PC-3 (cell line): ENCODE measurements at regions not wholly inside any gene's neighbourhood (a gene's known extent, or its start where the extent isn't known, plus 50 kb on each side); places are given as distances from the start of the nearest gene placed in this dataset.

ENCODE experiments used
- ATAC-seq: fragments of 200-7000 bp; cut with Tn5 transposase; 2 replicates; pipeline ENCODE4 v1.9.1; 2020; ENCODE audit warnings: mild to moderate bottlenecking, moderate library complexity
- BruUV-seq: library from RNA; stranded (reverse); fragments of 400-500 nt; replicated peaks from 2 replicates; lab custom pipeline; 2021; lab: Mats Ljungman, UMichigan
- CTCF ChIA-PET: fragments of 300-600 bp; sonication (Branson Sonifier 250); formaldehyde crosslinking; loops from one replicate; lab custom pipeline; 2022; ENCODE audit warnings: antibody characterized with exemption; lab: Charles Lee
- POLR2A ChIA-PET: fragments of 300-600 bp; sonication (Branson Sonifier 250); formaldehyde crosslinking; loops from one replicate; lab custom pipeline; 2022; ENCODE audit warnings: antibody characterized with exemption; ENCODE audit not compliant: unreplicated experiment; lab: Charles Lee
- DNase-seq: peaks from one replicate; pipeline ENCODE4 v3.0.0-alpha.2; 2015
- H2AFZ ChIP-seq: fragments of 300-600 bp; sonication (generic); 2 replicates; pipeline ENCODE4 v1.6.0; 2016; ENCODE audit warnings: antibody characterized with exemption, low read length
- H3F3A ChIP-seq: fragments of 300-600 bp; sonication (generic); one replicate; pipeline ENCODE4 v1.6.0; 2017; ENCODE audit warnings: antibody characterized with exemption, low read length, control low read depth, mild to moderate bottlenecking; ENCODE audit not compliant: unreplicated experiment
- H3K27ac ChIP-seq: fragments of 300-600 bp; sonication (generic); 2 replicates; pipeline ENCODE4 v1.5.1; 2016; ENCODE audit warnings: mild to moderate bottlenecking, low read length
- H3K27me3 ChIP-seq: fragments of 300-600 bp; sonication (generic); 2 replicates; pipeline ENCODE4 v1.6.1; 2016; ENCODE audit warnings: low read length, mixed read lengths
- H3K36me3 ChIP-seq: fragments of 300-600 bp; sonication (generic); 2 replicates; pipeline ENCODE4 v1.6.1; 2016; ENCODE audit warnings: low read depth, mixed run types, low read length, mixed read lengths
- H3K4me1 ChIP-seq: fragments of 300-600 bp; sonication (generic); 2 replicates; pipeline ENCODE4 v1.5.1; 2016; ENCODE audit warnings: low read length; ENCODE audit not compliant: insufficient read depth
- H3K4me2 ChIP-seq: fragments of 300-600 bp; sonication (generic); 2 replicates; pipeline ENCODE4 v1.6.0; 2016; ENCODE audit warnings: low read length
- H3K4me3 ChIP-seq: fragments of 300-600 bp; sonication (generic); 2 replicates; pipeline ENCODE4 v1.5.1; 2016; ENCODE audit warnings: mild to moderate bottlenecking, low read length, mixed read lengths
- H3K79me2 ChIP-seq: fragments of 300-600 bp; sonication (generic); 2 replicates; pipeline ENCODE4 v1.6.1; 2017; ENCODE audit warnings: low read length, mixed read lengths
- H3K9ac ChIP-seq: fragments of 300-600 bp; sonication (generic); 2 replicates; pipeline ENCODE4 v1.6.0; 2016; ENCODE audit warnings: mild to moderate bottlenecking, low read length
- H3K9me2 ChIP-seq: fragments of 300-600 bp; sonication (generic); replicated peaks from 2 replicates; pipeline ENCODE4 v1.6.1; 2016; ENCODE audit warnings: mixed run types, low read length, mixed read lengths
- H3K9me3 ChIP-seq: fragments of 300-600 bp; sonication (generic); 2 replicates; pipeline ENCODE4 v1.6.1; 2016; ENCODE audit warnings: low read length, mixed read lengths
- H4K20me1 ChIP-seq: fragments of 300-600 bp; sonication (generic); 2 replicates; pipeline ENCODE4 v1.6.1; 2016; ENCODE audit warnings: low read length, mixed read lengths
- EZH2 ChIP-seq: fragments of 300-600 bp; sonication (generic); IDR thresholded peaks from one replicate; pipeline ENCODE4 v1.6.1; 2017; ENCODE audit warnings: antibody characterized with exemption, mild to moderate bottlenecking, low read length; ENCODE audit not compliant: unreplicated experiment
- EZH2phosphoT487 ChIP-seq: fragments of 300-600 bp; sonication (generic); IDR thresholded peaks from 2 replicates; pipeline ENCODE4 v1.6.1; 2018; ENCODE audit warnings: mild to moderate bottlenecking, antibody characterized with exemption, low read length, borderline replicate concordance
- intact Hi-C: fragments of 100-400 bp; cut with micrococcal nuclease; formaldehyde crosslinking; loops from 2 replicates; pipeline ENCODE4 v1.9.0; 2023
- TF ChIP-seq, protein P1 (sequence below): fragments of 300-600 bp; sonication (generic); conservative IDR thresholded peaks from 2 replicates; pipeline ENCODE4 v1.5.1; 2017; ENCODE audit warnings: antibody characterized with exemption, low read depth, mild to moderate bottlenecking, low read length

DNA sequence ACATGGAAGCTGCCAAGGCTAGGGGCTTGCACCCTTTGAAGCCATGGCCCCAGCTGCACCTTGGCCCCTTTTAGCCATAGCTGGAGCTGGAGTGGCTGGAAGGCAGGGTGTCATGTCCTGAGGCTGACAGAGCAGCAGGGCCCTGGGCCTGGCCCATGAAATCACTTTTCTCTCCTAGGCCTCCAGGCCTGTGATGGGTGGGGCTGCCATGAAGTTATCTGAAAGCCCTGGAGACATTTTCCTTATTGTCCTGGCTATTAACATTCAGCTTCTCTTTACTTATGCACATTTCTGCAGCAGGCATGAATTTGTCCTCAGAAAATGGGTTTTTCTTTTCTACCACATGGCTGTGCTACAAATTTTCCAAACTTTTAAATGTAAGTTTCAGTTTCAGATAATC, 106.9 kb upstream of the ELMO1 start:
- Histone ChIP-seq H3F3A (no peaks in the 10 kb centered on the region), H3K9ac (no peak overlapping the region), H3K36me3 (no peaks in the 10 kb centered on the region), H3K4me1 (no peaks in the 10 kb centered on the region), H3K9me2 (no peaks in the 10 kb centered on the region), H3K79me2 (no peaks in the 10 kb centered on the region), H4K20me1 (no peaks in the 10 kb centered on the region), H3K4me3 (no peak overlapping the region), H3K4me2 (no peak overlapping the region), H3K27me3 (no peaks in the 10 kb centered on the region), H3K27ac (no peak overlapping the region), H3K9me3 (no peaks in the 10 kb centered on the region), H2AFZ (no peak overlapping the region)
- ChIA-PET CTCF (no interaction called here), POLR2A (no interaction called here)
- TF ChIP-seq, protein P1, sequence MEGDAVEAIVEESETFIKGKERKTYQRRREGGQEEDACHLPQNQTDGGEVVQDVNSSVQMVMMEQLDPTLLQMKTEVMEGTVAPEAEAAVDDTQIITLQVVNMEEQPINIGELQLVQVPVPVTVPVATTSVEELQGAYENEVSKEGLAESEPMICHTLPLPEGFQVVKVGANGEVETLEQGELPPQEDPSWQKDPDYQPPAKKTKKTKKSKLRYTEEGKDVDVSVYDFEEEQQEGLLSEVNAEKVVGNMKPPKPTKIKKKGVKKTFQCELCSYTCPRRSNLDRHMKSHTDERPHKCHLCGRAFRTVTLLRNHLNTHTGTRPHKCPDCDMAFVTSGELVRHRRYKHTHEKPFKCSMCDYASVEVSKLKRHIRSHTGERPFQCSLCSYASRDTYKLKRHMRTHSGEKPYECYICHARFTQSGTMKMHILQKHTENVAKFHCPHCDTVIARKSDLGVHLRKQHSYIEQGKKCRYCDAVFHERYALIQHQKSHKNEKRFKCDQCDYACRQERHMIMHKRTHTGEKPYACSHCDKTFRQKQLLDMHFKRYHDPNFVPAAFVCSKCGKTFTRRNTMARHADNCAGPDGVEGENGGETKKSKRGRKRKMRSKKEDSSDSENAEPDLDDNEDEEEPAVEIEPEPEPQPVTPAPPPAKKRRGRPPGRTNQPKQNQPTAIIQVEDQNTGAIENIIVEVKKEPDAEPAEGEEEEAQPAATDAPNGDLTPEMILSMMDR, result no peak
- TF ChIP-seq EZH2phosphoT487 (no peak), EZH2 (no peak)
- no TSS peak for BruUV-seq
- ATAC-seq (no peak), DNase-seq (no peak)
- intact Hi-C loops, result no loop called here

DNA sequence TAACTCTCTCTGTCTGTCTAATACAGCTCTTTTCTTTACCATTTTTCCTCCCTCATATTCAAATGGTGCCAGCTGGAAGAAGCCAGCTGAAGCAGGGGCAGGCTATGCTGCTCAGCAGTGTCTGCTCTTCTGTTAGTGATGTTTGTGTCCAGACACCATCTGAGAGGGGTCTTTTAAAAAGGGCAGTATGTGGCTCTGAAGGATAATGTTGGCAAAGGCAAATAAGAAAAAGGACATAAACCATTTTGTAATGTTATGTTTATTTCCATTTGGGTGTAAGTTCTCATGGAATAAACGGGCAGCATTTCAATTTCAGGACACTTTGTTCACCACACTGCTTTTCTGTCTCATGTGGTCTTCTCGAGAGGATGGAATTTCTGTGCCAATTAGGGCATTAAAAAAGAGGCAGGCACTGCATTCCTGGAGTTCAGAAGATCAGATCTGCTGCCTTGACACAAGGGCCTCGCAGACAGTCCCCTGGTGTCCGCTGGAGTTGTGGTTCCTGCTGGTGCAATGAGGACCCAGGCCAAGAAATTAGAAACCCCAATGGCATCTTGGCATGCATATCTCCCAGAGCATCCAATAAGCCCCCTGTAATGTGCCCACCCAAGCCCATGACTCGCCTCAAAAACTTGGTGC, 109.0 kb upstream of the ELMO1 start:
- TF ChIP-seq, protein P1, result no peak
- TF ChIP-seq EZH2 (no peak), EZH2phosphoT487 (no peak)
- no peak overlapping the region for H3K27ac ChIP-seq
- ATAC-seq (no peak), DNase-seq (no peak)
- no peak overlapping the region for H3K4me3 ChIP-seq
- H3K9me2 ChIP-seq, result no peaks in the 10 kb centered on the region
- H3K79me2 ChIP-seq, result no peaks in the 10 kb centered on the region
- H2AFZ ChIP-seq, result no peak overlapping the region
- intact Hi-C loops, result no loop called here
- no TSS peak for BruUV-seq
- no peaks in the 10 kb centered on the region for H3K27me3 ChIP-seq
- no peaks in the 10 kb centered on the region for H3K4me1 ChIP-seq
- no peaks in the 10 kb centered on the region for H4K20me1 ChIP-seq
- POLR2A ChIA-PET, result no interaction called here
- H3K9me3 ChIP-seq, result no peaks in the 10 kb centered on the region
- no peak overlapping the region for H3K4me2 ChIP-seq
- no peaks in the 10 kb centered on the region for H3F3A ChIP-seq
- no peaks in the 10 kb centered on the region for H3K36me3 ChIP-seq
- CTCF ChIA-PET, result no interaction called here
- no peak overlapping the region for H3K9ac ChIP-seq

DNA sequence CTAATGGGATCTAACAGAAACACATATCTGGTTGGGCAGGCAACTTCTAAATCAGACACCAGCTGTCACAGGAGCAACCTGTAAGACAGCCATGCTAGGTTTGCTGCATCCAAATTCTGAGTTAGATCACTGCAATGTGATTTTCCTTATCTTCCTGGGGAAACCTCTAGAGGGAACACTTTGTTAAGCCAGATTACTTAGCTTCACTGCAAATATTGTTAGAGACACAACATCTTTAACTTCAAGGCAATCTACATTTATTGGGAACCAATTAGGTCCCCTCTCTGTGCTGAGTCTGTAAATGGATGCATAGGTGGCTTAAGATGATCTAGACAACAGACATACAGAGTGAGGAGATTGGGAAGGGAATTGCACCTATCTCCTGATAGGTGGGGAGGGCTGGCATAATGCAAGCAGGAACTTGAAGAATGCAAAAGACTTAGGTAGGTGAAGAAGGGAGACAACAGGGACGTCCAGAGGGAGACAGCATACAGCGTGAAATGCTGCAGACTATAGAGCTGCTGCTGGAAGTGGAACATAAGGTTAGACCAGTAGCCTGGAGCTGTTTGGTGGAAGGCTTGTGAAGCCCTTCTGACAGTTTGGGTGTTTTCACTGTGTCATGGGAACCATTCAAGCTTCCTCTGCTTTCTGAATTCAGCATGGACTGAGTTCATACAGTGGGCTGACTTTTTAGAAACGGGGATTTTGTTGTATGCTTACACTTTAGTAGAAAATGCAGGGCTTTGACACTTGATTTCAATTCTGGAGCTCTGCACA, 109.8 kb upstream of the ELMO1 start:
- H3K27ac ChIP-seq, result no peak overlapping the region
- H3K4me2 ChIP-seq, result no peak overlapping the region
- H3K36me3 ChIP-seq, result no peaks in the 10 kb centered on the region
- no peaks in the 10 kb centered on the region for H3K9me2 ChIP-seq
- H3K9me3 ChIP-seq, result no peaks in the 10 kb centered on the region
- H3K4me3 ChIP-seq, result no peak overlapping the region
- DNase-seq, result no peak
- no peaks in the 10 kb centered on the region for H3K79me2 ChIP-seq
- intact Hi-C loops, result no loop called here
- no peaks in the 10 kb centered on the region for H4K20me1 ChIP-seq
- TF ChIP-seq, protein P1, result no peak
- TF ChIP-seq EZH2, result no peak
- TF ChIP-seq EZH2phosphoT487, result no peak
- no peak overlapping the region for H2AFZ ChIP-seq
- no peaks in the 10 kb centered on the region for H3F3A ChIP-seq
- no peaks in the 10 kb centered on the region for H3K27me3 ChIP-seq
- ChIA-PET CTCF (no interaction called here), POLR2A (no interaction called here)
- no TSS peak for BruUV-seq
- H3K9ac ChIP-seq, result no peak overlapping the region
- H3K4me1 ChIP-seq, result no peaks in the 10 kb centered on the region
- ATAC-seq, result no peak
